ENCODE measurements at regions not wholly inside any gene's neighbourhood (a gene's known extent, or its start where the extent isn't known, plus 50 kb on each side); places are given as distances from the start of the nearest gene placed in this dataset.

- H3K9ac ChIP-seq (replicated peaks; ENCODE audit: extremely low read depth, insufficient read depth, low read length): no peak overlapping the region
- H3K9me3 ChIP-seq (replicated peaks; ENCODE audit: control insufficient read depth, insufficient read depth, low read length): no peaks in the 10 kb centered on the region
- no peaks in the 10 kb centered on the region for H3K79me2 ChIP-seq (ENCODE audit: control insufficient read depth, insufficient read depth, low read length)
- ChIA-PET CTCF (no interaction called here), POLR2A (no interaction called here)
- H2AFZ ChIP-seq (ENCODE audit: low read depth, low read length): no peak overlapping the region
- intact Hi-C loops (cut with micrococcal nuclease) (no loop called here), dilution Hi-C loops (cut with MboI; ENCODE audit: extremely low pct_ligation_motif_present, low sequenced_read_pairs) (no loop called here)
- H3K4me1 ChIP-seq (ENCODE audit: control insufficient read depth, extremely low read depth, insufficient read depth, low read length): no peaks in the 10 kb centered on the region
- no peak overlapping the region for H3K4me2 ChIP-seq (ENCODE audit: insufficient read depth, low read length)
- no peaks in the 10 kb centered on the region for H3K9me1 ChIP-seq (replicated peaks; ENCODE audit: control insufficient read depth, extremely low read depth, insufficient read depth, low read length)
- no peaks in the 10 kb centered on the region for H4K20me1 ChIP-seq (replicated peaks; ENCODE audit: control insufficient read depth, extremely low read depth, insufficient read depth, low read length)
- no peak overlapping the region for H3K4me3 ChIP-seq (replicated peaks in 1 of 3; ENCODE audit: insufficient read depth in 1 of 3, low read depth in 1 of 3, low read length in 3 of 3)
- DNase-seq (ENCODE audit: low read depth, low spot score) (no peak), FAIRE-seq (no peak)
- TF ChIP-seq POLR2A (IDR thresholded peaks at IDR 0.05; ENCODE audit: low read depth, low read length): no peak
- no peak for TF ChIP-seq MYC (IDR thresholded peaks at IDR 0.05; ENCODE audit: low read depth, low read length)
- TF ChIP-seq GATA2 (IDR thresholded peaks at IDR 0.05; ENCODE audit: insufficient read depth, insufficient read length, low read depth, low read length): no peak
- no peak for TF ChIP-seq MAX (IDR thresholded peaks at IDR 0.05; ENCODE audit: insufficient read depth, insufficient read length)
- no peak for TF ChIP-seq JUN (IDR thresholded peaks at IDR 0.05; ENCODE audit: borderline replicate concordance, insufficient read depth, insufficient read length, low read depth)
- no peak for TF ChIP-seq FOS (IDR thresholded peaks at IDR 0.05; ENCODE audit: borderline replicate concordance, insufficient read depth, low read length)
- TF ChIP-seq, protein P1, sequence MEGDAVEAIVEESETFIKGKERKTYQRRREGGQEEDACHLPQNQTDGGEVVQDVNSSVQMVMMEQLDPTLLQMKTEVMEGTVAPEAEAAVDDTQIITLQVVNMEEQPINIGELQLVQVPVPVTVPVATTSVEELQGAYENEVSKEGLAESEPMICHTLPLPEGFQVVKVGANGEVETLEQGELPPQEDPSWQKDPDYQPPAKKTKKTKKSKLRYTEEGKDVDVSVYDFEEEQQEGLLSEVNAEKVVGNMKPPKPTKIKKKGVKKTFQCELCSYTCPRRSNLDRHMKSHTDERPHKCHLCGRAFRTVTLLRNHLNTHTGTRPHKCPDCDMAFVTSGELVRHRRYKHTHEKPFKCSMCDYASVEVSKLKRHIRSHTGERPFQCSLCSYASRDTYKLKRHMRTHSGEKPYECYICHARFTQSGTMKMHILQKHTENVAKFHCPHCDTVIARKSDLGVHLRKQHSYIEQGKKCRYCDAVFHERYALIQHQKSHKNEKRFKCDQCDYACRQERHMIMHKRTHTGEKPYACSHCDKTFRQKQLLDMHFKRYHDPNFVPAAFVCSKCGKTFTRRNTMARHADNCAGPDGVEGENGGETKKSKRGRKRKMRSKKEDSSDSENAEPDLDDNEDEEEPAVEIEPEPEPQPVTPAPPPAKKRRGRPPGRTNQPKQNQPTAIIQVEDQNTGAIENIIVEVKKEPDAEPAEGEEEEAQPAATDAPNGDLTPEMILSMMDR (IDR thresholded peaks at IDR 0.05; ENCODE audit: extremely low read depth in 1 of 2, insufficient read depth in 1 of 2, low read depth in 1 of 2, low read length in 2 of 2): no peak
- TF ChIP-seq POLR2AphosphoS5 (IDR thresholded peaks at IDR 0.05; ENCODE audit: insufficient read depth, low read depth, low read length): no peak
- no peak for TF ChIP-seq EZH2 (IDR thresholded peaks at IDR 0.05; ENCODE audit: borderline replicate concordance, low read depth, low read length, severe bottlenecking)
- no peaks in the 10 kb centered on the region for H3K27me3 ChIP-seq (ENCODE audit: control insufficient read depth in 2 of 2, insufficient read depth in 2 of 2, low read length in 2 of 2)
- H3K36me3 ChIP-seq (ENCODE audit: control insufficient read depth in 2 of 2, extremely low read depth in 1 of 2, insufficient read depth in 2 of 2, low read length in 2 of 2): no peaks in the 10 kb centered on the region
- no peak overlapping the region for H3K27ac ChIP-seq (ENCODE audit: insufficient read depth, low read depth, low read length)
- no TSS peak for BruUV-seq (replicated peaks)
Observed at GRCh38 chr10:128855618-128856428, 611.2 kb upstream of the MGMT start.
